ENCODE measurements at regions not wholly inside any gene's neighbourhood (a gene's known extent, or its start where the extent isn't known, plus 50 kb on each side); places are given as distances from the start of the nearest gene placed in this dataset.

- TF ChIP-seq CTCF (conservative IDR thresholded peaks at IDR 0.05; ENCODE audit: low read depth, low read length), result no peak
- TF ChIP-seq EZH2 (IDR thresholded peaks at IDR 0.05; ENCODE audit: low read length, unreplicated experiment), result no peak
These were observed 807.4 kb upstream of the CRIM1 start for GRCh38 chr2:35548171-35548570.
